Thymus (tissue), 11 donors: ENCODE measurements at regions not wholly inside any gene's neighbourhood (a gene's known extent, or its start where the extent isn't known, plus 50 kb on each side); places are given as distances from the start of the nearest gene placed in this dataset.

Experiments used
- DNase-seq, 9 donors: peaks; one replicate each; pipeline ENCODE4 v3.0.0-alpha.2; 2013; ENCODE audit warnings: low spot score in 9 of 9, low read depth in 6 of 9, missing footprints in 1 of 9
- H3K27ac ChIP-seq, 2 donors: one replicate each; pipeline ENCODE4 v1.5.1; 2013; ENCODE audit warnings: control low read depth in 1 of 2, low read depth in 1 of 2, low read length in 1 of 2, mild to moderate bottlenecking in 1 of 2, moderate library complexity in 1 of 2
- H3K27me3 ChIP-seq, 2 donors: one replicate each; pipeline ENCODE4 v1.5.1; 2013; ENCODE audit warnings: low read length in 1 of 2; ENCODE audit not compliant: control insufficient read depth in 2 of 2, insufficient read depth in 1 of 2
- H3K36me3 ChIP-seq, 2 donors: one replicate each; pipeline ENCODE4 v1.5.1; 2013; ENCODE audit warnings: low read length in 1 of 2, mild to moderate bottlenecking in 1 of 2, moderate library complexity in 1 of 2; ENCODE audit not compliant: control insufficient read depth in 2 of 2, insufficient read depth in 2 of 2
- H3K4me1 ChIP-seq, 2 donors: one replicate each; pipeline ENCODE4 v1.5.1; 2013; ENCODE audit warnings: low read length in 2 of 2; ENCODE audit not compliant: control insufficient read depth in 2 of 2, insufficient read depth in 2 of 2
- H3K4me3 ChIP-seq, 2 donors: one replicate each; pipeline ENCODE4 v1.5.1; 2013; ENCODE audit warnings: low read length in 2 of 2, control low read depth in 1 of 2, mild to moderate bottlenecking in 1 of 2
- H3K9me3 ChIP-seq, 2 donors: one replicate each; pipeline ENCODE4 v1.5.1; 2013; ENCODE audit warnings: low read length in 1 of 2, mild to moderate bottlenecking in 1 of 2; ENCODE audit not compliant: control insufficient read depth in 2 of 2, insufficient read depth in 1 of 2
- WGBS: extraction: QIAGEN DNeasy Blood & Tissue Kit; methylation state at CpG from one replicate; pipeline ENCODE4 v1.1.7; 2013; 5-methylcytosine and 5-hydroxymethylcytosine counted together
- donor health status: healthy.

- no peak for DNase-seq
- no peak overlapping the region for H3K27ac ChIP-seq
- 94% methylated on average over 1 of the region's 1 CpG for WGBS
Measured at GRCh38 chr16:79664407-79664806, 63.9 kb upstream of the MAF start.

GRCh38 chr16:79662669-79663313, 62.3 kb upstream of the MAF start:
- peaks cover 0 to 2% of the 10 kb centered on the region in 2 donors for H3K4me1 ChIP-seq
- no peak for DNase-seq
- WGBS = 98% methylated on average over 5 of the region's 5 CpGs

More at GRCh38 chr16:79664407-79664806, 63.9 kb upstream of the MAF start:
- Histone ChIP-seq H3K36me3 (no peaks in the 10 kb centered on the region), H3K4me1 (peaks cover 0 to under 1% of the 10 kb centered on the region in 2 donors), H3K4me3 (no peak overlapping the region), H3K9me3 (no peaks in the 10 kb centered on the region), H3K27me3 (no peaks in the 10 kb centered on the region)

GRCh38 chr16:79662122-79662521, 61.6 kb upstream of the MAF start:
- Histone ChIP-seq H3K4me3 (no peak overlapping the region), H3K27me3 (no peaks in the 10 kb centered on the region), H3K4me1 (peaks cover 0 to 2% of the 10 kb centered on the region in 2 donors), H3K9me3 (no peaks in the 10 kb centered on the region), H3K36me3 (no peaks in the 10 kb centered on the region), H3K27ac (no peak overlapping the region)
- no peak for DNase-seq
- 94% methylated on average over 1 of the region's 1 CpG for WGBS

More at GRCh38 chr16:79662669-79663313, 62.3 kb upstream of the MAF start:
- no peak overlapping the region for H3K27ac ChIP-seq
- no peaks in the 10 kb centered on the region for H3K9me3 ChIP-seq
- no peaks in the 10 kb centered on the region for H3K36me3 ChIP-seq
- no peak overlapping the region for H3K4me3 ChIP-seq
- H3K27me3 ChIP-seq = no peaks in the 10 kb centered on the region

GRCh38 chr16:79661578-79661977, 61.0 kb upstream of the MAF start:
- Histone ChIP-seq H3K36me3 (no peaks in the 10 kb centered on the region), H3K4me1 (peaks cover 0 to 2% of the 10 kb centered on the region in 2 donors), H3K27me3 (no peaks in the 10 kb centered on the region), H3K9me3 (no peaks in the 10 kb centered on the region), H3K27ac (no peak overlapping the region), H3K4me3 (no peak overlapping the region)
- no peak for DNase-seq
- WGBS = over 99% methylated on average over 5 of the region's 5 CpGs

DNA sequence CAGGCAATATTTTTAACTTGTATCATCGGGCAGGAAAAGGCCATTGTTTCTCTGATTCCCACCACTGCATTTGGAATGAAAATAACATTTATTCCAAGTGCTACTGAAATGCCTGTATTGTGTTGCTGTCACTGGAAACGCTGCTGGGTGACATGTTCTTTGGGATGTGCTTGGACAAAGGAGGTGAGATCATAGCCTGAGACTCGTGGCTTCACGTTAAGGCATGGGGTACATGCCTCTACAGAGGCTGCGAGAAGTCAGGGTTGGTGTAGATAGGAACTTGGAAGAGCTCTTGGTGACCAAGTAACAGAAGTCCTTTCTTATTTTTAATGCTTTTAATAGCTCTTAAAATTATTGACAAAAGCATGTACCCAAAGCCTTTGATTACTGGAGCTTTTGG, 58.8 kb upstream of the MAF start:
- no peaks in the 10 kb centered on the region for H3K9me3 ChIP-seq
- H3K27me3 ChIP-seq = no peaks in the 10 kb centered on the region
- H3K4me1 ChIP-seq = peaks cover 0 to 2% of the 10 kb centered on the region in 2 donors
- peak overlapping the region in 1 of 2 donors; percentile 75 for H3K27ac ChIP-seq
- H3K36me3 ChIP-seq = no peaks in the 10 kb centered on the region
- no peak for DNase-seq
- H3K4me3 ChIP-seq = no peak overlapping the region
- WGBS = 94% methylated on average over 5 of the region's 5 CpGs

- no peaks in the 10 kb centered on the region for H3K27me3 ChIP-seq
- peaks cover 0 to 5% of the 10 kb centered on the region in 2 donors for H3K4me1 ChIP-seq
- no peak overlapping the region for H3K4me3 ChIP-seq
- no peaks in the 10 kb centered on the region for H3K9me3 ChIP-seq
- DNase-seq = peak in 1 of 9 donors; percentile 21
- H3K36me3 ChIP-seq = no peaks in the 10 kb centered on the region
- WGBS = 94% methylated on average over 22 of the region's 22 CpGs
- H3K27ac ChIP-seq = peak overlapping the region; percentile 55 to 75
Measured at GRCh38 chr16:79658301-79659033, 57.9 kb upstream of the MAF start.

GRCh38 chr16:79656553-79657115, 56.1 kb upstream of the MAF start:
- Histone ChIP-seq H3K27ac (peak overlapping the region in 1 of 2 donors; percentile 26), H3K4me1 (peaks cover 0 to 18% of the 10 kb centered on the region in 2 donors), H3K9me3 (no peaks in the 10 kb centered on the region), H3K4me3 (no peak overlapping the region), H3K27me3 (no peaks in the 10 kb centered on the region), H3K36me3 (no peaks in the 10 kb centered on the region)
- WGBS = 99% methylated on average over 6 of the region's 6 CpGs
- DNase-seq = no peak

DNA sequence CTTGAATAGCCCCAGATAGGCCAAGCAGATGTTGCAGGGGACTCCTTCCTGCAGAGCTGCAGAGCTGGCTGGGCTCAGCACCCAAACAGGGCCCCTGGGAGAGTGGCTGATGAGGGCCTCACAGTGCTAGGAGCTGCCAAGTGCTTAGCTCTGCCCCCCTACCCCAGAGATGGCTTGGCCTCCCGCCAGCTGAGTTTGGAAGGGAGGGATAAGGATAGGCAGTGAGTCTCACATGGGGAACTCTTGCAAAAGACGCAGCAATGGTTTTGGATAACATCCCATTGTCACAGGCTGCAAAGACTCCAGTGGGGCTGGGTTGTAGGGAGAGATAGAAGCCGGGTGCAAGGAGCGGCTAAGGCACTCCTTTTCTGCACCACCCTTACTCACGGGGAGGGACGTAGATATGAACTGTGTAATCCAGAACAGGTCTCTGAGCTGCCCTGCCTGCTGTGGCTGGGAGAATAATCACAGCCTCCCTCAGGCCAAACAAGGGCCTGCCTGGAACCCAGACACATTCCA, 52.9 kb upstream of the MAF start:
- H3K4me3 ChIP-seq = no peak overlapping the region
- DNase-seq = peak in 2 of 9 donors; percentile 14 to 37
- 82% methylated on average over 6 of the region's 6 CpGs for WGBS
- H3K9me3 ChIP-seq = no peaks in the 10 kb centered on the region
- H3K27me3 ChIP-seq = no peaks in the 10 kb centered on the region
- H3K27ac ChIP-seq = peak overlapping the region in 1 of 2 donors; percentile 17
- no peaks in the 10 kb centered on the region for H3K36me3 ChIP-seq
- H3K4me1 ChIP-seq = peaks cover 0 to 15% of the 10 kb centered on the region in 2 donors

- H3K27me3 ChIP-seq = no peaks in the 10 kb centered on the region
- 88% methylated on average over 7 of the region's 7 CpGs for WGBS
- no peaks in the 10 kb centered on the region for H3K9me3 ChIP-seq
- no peak overlapping the region for H3K4me3 ChIP-seq
- H3K4me1 ChIP-seq = peaks cover 0 to 15% of the 10 kb centered on the region in 2 donors
- no peak overlapping the region for H3K27ac ChIP-seq
- no peaks in the 10 kb centered on the region for H3K36me3 ChIP-seq
- DNase-seq = no peak
Measured at GRCh38 chr16:79651363-79651762, 50.8 kb upstream of the MAF start.
